GM18502 (cell line): ENCODE measurements at regions not wholly inside any gene's neighbourhood (a gene's known extent, or its start where the extent isn't known, plus 50 kb on each side); places are given as distances from the start of the nearest gene placed in this dataset.
A peak's percentile ranks its signal among the peaks of the same experiment; 100 is the strongest.

ENCODE experiments used
- ATAC-seq: cut with Tn5 transposase; IDR thresholded peaks from one replicate; pipeline ENCODE4 v1.9.1; 2021; ENCODE audit warnings: mild to moderate bottlenecking; ENCODE audit not compliant: unreplicated experiment, poor library complexity

GRCh38 chr14:66092206-66092605 is 394.0 kb upstream of the CCDC196 start:
- no peak for ATAC-seq

- ATAC-seq: no peak
Measured at GRCh38 chr14:66092748-66093147, 393.4 kb upstream of the CCDC196 start.

- no peak for ATAC-seq
Measured at GRCh38 chr14:66094001-66094727, 392.0 kb upstream of the CCDC196 start.

GRCh38 chr14:66099451-66099850 is 386.7 kb upstream of the CCDC196 start:
- ATAC-seq: no peak

- peak; percentile 80 for ATAC-seq
Measured at GRCh38 chr14:66099931-66100330, 386.2 kb upstream of the CCDC196 start.

- no peak for ATAC-seq
Measured at GRCh38 chr14:66101662-66102061, 384.5 kb upstream of the CCDC196 start.

GRCh38 chr14:66104486-66104885 is 381.7 kb upstream of the CCDC196 start:
- ATAC-seq: no peak

GRCh38 chr14:66105815-66106214 is 380.4 kb upstream of the CCDC196 start:
- no peak for ATAC-seq

- ATAC-seq: no peak
Measured at GRCh38 chr14:66109426-66109825, 376.7 kb upstream of the CCDC196 start.

GRCh38 chr14:66111891-66112290 is 374.3 kb upstream of the CCDC196 start:
- no peak for ATAC-seq

GRCh38 chr14:66114071-66114470 is 372.1 kb upstream of the CCDC196 start:
- ATAC-seq: no peak

- ATAC-seq: no peak
Measured at GRCh38 chr14:66115740-66116502, 370.2 kb upstream of the CCDC196 start.

GRCh38 chr14:66116732-66117131 is 369.4 kb upstream of the CCDC196 start:
- ATAC-seq: no peak

- ATAC-seq: no peak
Measured at GRCh38 chr14:66117600-66117999, 368.6 kb upstream of the CCDC196 start.

GRCh38 chr14:66119606-66120231 is 366.5 kb upstream of the CCDC196 start:
- no peak for ATAC-seq

- no peak for ATAC-seq
Measured at GRCh38 chr14:66120402-66120801, 365.8 kb upstream of the CCDC196 start.

GRCh38 chr14:66121859-66122258 is 364.3 kb upstream of the CCDC196 start:
- no peak for ATAC-seq

GRCh38 chr14:66129224-66129623 is 356.9 kb upstream of the CCDC196 start:
- no peak for ATAC-seq

- no peak for ATAC-seq
Measured at GRCh38 chr14:66131111-66131510, 355.1 kb upstream of the CCDC196 start.

- ATAC-seq: no peak
Measured at GRCh38 chr14:66133666-66134065, 352.5 kb upstream of the CCDC196 start.

- ATAC-seq: no peak
Measured at GRCh38 chr14:66135831-66136230, 350.3 kb upstream of the CCDC196 start.
